NAMALWA (cell line): ENCODE measurements at regions not wholly inside any gene's neighbourhood (a gene's known extent, or its start where the extent isn't known, plus 50 kb on each side); places are given as distances from the start of the nearest gene placed in this dataset.
"Not testable (repeated sequence)": the region's sequence is repeated elsewhere in the genome, so short reads cannot be mapped to it uniquely, and the experiment has no call there.

ENCODE experiments used
- DNase-seq: peaks from one replicate; pipeline ENCODE4 v3.0.0-alpha.2; 2015; ENCODE audit warnings: low spot score

DNA sequence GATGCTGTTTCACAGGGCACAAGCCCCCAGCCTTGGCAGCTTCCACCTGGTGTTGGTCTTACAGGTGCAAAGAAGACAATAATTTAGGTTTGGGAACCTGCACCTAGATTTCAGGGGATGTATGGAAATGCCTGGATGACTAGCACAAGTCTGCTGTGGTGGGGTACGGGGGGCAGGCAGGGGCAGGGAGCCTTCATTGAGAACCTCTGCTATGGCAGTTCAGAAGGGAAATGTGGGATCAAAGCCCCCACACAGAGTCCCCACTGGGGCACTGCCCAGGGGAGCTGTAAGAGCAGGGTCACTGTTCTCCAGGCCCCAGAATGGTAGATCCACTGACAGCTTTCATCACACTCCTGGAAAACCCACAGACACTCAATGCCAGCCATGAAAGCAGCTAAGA is 686.5 kb downstream of the FAM181B start:
- DNase-seq, result no peak

- no peak for DNase-seq
Measured at GRCh38 chr11:82046778-82047177, 686.9 kb downstream of the FAM181B start.

DNA sequence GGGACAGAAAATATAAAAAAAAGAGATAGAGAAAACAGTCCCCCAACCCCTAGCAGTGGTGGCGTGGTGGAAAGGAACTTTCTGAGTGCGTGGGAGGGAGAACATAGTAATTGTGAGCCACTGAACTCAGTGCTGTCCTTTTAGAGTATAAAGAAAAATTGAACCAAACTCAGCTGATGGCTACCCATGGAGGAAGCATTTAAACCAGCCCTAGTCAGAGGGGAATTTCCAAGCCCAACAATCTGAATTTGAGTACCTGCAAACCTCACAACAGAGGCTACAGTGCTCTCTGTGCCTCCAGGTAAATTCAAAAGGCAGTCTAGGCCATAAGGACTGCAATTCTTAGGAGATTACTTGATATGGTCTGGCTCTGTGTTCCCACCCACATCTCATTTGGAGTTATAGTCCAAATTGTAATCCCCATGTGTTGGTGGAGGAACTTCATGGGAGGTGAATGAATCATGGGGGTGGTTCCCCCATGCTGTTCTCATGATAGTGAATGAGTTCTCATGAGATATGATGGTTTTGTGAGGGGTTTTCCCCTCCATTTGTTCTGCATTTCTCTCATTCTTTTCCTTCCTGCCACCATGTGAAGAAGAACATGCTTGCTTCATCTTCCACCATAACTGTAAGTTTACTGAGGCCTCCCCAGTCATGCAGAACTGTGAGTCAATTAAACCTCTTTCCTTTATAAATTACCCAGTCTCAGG is 687.8 kb downstream of the FAM181B start:
- DNase-seq, result no peak

DNA sequence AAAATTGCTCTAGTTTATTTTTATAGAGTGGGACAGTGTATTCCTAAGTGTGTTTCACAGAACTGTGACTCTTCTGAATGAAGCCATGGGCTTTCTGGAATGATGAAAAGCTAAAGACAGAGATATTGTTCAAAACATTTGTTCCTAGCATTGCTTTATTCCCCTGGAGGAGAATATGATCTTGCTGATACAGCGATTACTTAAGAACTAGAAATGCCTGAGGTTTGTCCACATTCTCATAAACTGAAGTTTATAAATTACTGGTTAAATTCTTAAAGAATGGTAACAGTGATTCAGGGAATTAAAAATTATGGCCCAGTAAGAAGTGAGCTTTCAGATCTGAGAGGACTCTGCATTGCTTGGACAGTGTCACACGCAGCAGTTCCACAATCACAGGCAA is 690.3 kb downstream of the FAM181B start:
- DNase-seq, result no peak

GRCh38 chr11:82041764-82042163 is 691.9 kb downstream of the FAM181B start:
- no peak for DNase-seq

- DNase-seq, result no peak
Measured at GRCh38 chr11:82038154-82038553, 695.5 kb downstream of the FAM181B start.

DNA sequence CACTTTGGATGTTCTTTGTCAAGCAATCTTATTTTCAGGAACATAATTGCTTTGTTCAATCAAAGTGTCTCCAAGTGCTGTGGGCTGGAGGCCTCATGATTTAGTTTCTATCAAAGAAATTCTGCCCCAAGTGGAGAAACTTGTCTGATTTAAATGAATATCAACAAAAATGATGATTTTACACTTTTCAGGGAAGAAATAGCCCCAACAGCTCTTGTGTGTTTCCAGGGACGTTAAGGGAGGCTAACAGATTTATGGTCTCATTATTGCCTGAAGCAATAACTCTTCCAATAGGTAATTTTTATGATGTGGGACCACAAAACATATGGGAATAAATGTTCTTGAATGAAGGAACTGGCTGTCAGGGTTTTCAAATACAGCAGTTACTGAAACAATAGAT is 699.1 kb downstream of the FAM181B start:
- DNase-seq, result no peak

DNA sequence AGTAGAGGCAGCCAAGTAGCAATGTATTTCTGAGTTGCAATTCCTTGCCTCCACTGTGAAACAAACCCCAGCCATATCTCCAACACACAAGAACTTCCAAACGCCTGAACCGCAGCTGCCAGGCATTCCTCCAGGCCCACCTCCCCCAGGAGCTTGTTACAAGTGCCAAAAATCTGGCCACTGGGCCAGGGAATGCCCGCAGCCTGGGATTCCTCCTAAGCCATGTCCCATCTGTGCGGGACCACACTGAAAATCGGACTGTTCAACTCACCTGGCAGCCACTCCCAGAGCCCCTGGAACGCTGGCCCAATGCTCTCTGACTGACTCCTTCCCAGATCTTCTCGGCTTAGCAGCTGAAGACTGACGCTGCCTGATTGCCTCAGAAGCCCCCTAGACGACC is 706.3 kb downstream of the FAM181B start:
- not testable (repeated sequence) for DNase-seq

DNA sequence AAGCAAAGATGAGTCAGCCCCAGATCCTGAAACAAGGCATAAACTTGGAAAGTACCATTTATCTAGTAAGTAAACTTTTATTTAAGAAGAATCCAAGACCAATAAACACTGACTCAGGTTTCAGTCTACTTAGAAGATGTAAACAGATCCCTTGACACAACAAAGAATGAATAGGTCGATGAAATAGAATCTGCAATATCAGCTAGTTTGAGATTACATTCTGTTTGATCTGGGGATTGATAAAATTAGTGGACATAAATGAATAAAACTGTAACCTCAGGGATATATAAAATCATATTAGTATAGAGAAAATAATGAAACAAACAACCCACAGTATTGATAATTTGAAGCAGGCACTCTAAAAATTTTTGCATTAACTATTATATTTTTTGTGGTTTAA is 708.9 kb downstream of the FAM181B start:
- DNase-seq, result no peak

DNA sequence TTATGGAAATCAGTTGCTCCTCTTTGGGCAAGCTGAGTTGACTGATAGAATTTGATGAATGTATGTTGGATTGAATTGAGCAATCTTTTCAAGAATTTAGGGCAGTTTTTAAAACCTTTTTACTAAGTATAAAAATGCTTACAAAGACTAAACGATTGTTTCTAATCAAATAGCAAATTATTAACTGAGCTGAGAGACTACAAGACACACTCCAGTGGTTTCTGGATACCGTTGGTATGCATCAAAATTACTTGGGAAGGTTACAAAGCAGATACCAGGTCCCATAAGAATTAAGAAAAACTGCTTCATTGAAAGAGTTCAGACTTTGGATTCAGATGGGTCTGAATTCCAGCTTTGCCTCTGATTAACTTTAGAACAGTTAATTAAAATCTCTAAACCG is 721.4 kb downstream of the FAM181B start:
- DNase-seq, result no peak

GRCh38 chr11:82009133-82009532 is 724.5 kb downstream of the FAM181B start:
- no peak for DNase-seq

DNA sequence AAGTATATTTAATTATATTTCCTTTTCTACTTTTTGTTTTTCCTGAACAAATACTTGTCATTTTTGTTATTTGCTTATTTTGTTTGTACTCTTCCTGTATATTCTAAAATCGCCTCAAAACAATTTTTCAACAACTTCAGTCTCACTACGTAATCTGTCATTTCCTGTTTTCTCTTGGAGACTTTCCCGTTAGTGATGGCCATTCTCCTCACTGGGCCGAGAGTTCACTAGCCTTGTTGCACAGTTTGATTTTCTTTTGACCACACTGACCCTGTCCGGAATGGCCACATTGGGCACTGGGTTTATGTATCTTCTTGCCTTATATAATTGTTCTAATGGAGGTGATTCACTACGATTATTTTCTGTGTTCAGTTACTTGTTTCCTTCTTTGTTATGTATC is 726.1 kb downstream of the FAM181B start:
- no peak for DNase-seq

DNA sequence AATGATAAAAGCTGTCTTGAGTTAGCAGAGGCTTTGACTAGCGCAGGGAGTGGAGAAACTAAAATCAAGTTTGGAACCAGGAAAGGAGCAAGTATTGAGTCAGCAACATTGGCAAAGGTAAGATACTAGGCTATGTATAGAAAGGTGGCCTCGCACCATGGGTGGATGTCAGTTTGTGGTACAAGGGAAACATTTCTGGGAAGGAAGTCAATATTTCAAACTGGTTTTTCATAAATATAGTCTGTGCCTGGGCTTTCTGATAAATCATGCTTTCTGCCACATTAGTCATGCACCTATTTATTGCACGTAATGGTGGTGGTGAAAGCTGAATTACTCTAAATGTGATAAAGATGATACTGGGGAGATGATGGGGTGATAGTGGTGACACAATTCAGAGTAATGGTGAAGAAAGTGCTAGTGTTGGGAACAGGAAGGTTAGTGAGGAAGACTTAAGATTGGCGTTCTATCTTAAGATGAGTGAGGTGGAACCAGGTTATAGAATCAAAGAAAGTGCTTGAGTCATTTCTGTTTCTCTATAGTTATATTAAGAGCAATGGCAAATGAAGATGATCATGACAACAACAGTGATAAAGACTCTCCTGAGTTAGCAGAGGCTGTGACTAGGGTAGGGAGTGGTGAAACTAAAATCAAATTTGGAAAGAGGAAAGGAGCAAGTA is 729.0 kb downstream of the FAM181B start:
- DNase-seq, result no peak

- no peak for DNase-seq
Measured at GRCh38 chr11:82003671-82004515, 729.8 kb downstream of the FAM181B start.

DNA sequence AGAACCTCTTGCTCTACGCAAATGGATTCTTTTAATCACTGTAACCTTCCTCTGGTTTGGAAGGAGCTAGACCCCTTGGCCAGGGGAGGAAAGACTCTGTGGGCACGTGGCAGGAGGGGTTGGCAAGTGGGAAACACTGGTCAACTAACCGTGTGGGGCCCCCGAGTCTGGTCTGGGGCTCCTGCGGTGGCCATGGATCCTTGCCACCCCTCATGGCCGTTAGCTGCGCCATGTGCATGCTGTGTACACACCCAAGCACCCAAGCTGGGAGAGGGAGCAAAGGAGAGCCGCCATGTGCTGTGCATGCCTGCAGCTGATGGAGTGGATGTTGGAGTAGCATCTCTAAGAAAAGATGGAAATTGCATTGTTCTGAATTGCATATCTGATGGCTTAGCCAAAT is 730.6 kb downstream of the FAM181B start:
- no peak for DNase-seq

- DNase-seq, result no peak
Measured at GRCh38 chr11:81995889-81996288, 737.8 kb downstream of the FAM181B start.

DNA sequence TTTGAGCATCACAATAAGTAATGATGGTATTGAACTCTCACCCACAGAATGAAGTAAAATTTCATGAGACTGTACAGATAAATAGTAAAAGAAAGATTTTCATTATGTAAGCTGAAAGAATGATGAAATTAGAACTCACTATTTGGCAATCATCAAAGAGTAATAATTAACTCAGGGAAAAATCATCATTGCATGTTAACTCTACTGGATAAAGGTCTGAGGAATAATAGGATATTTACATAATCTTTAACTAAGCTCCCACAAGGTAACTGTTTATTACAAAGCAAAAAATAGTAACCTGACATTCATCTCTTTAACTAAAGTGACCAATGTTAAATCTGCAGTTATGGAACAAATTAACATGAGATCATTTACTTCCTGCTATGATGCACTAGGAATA is 739.9 kb downstream of the FAM181B start:
- no peak for DNase-seq

DNA sequence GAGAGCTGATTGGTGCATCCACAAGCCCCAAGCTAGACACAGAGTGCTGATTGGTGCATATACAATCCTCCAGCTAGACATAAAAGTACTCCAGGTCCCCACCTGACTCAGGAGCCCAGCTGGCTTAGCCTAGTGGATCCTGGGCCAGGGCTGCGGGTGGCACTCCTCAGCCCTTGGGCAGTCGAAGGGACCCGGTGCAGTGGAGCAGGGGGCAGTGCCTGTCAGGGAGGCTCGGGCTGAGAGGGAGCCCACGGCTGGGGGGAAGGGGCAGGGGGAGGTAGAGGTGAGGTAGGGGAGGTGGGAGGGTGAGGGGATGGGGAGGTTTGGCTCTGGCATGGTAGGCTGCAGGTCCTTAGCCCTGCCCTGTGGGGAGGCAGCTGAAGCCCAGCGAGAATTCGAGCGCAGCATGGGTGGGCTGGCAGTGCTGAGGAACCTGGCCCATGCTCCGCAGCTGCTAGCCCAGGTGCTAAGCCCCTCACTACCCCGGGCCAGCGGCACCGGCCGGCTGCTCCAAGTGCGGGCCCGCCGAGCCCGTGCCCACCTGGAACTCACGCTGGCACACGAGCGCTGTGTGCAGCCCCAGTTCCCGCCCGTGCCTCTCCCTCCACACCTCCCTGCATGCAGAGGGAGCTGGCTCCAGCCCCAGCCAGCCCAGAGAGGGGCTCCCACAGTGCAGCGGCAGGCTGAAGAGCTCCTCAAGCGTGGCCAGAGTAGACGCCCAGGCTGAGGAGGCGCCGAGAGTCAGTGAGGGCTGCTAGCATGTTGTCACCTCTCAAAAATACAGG is 742.8 kb downstream of the FAM181B start:
- DNase-seq, result no peak

- DNase-seq, result no peak
Measured at GRCh38 chr11:81989093-81989492, 744.6 kb downstream of the FAM181B start.

DNA sequence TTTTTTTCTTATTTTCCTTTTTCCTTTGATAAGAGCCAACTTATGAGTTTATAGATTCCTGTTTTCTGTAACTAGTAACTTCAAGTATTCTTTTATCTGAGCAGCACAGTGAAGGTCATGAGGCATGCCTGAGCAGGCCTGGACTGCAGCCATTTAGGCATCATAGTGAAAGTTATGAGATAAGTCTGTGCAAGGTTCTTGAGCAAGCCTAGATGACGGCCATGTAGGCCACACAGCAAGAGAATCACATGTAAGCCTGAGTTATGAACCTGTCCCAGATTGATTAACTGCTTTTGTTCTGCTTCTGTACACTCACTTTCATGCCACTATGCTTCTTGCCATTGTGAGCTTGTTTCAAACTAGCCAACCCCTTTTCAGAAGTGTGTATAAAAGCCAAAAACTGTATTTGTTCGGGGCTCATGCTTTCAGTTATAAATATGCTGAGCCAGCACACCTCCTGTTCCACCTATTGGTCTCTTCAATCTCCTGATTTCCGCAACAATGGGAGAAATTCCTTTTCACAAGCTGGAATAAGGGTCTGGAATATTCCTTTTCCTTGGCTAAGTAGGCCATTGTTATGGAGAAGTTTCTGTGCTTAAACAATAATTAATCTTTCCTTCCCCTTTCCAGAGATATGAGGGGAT is 745.7 kb downstream of the FAM181B start:
- no peak for DNase-seq

DNA sequence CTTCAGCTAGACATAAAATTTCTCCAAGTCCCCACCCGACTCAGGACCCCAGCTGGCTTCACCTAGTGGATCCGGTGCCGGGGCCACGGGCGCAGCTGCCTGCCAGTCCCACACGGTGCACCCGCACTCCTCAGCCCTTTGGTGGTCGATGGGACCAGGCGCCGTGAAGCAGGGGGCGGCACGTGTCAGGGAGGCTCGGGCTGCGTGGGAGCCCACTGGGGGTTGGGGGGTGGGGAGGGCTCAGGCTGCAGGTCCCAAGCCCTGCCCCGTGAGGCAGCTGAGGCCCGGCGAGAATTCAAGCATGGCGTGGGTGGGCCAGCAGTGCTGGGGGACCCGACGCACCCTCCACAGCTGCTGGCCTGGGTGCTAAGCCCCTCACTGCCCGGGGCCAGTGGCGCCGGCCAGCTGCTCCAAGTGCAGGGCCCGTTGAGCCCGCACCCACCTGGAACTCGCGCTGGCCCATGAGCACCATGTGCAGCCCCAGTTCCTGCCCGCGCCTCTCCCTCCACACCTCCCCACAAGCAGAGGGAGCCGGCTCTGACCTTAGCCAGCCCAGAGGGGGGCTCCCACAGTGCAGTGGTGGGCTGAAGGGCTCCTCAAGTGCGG is 747.0 kb downstream of the FAM181B start:
- DNase-seq, result no peak
